SK-N-MC (cell line): ENCODE measurements at regions not wholly inside any gene's neighbourhood (a gene's known extent, or its start where the extent isn't known, plus 50 kb on each side); places are given as distances from the start of the nearest gene placed in this dataset.

Source experiments
- DNase-seq: peaks from one replicate; pipeline ENCODE4 v3.0.0-alpha.2; 2011; ENCODE audit warnings: low read depth, low spot score
- H3K27ac ChIP-seq: fragments of 200-600 bp; sonication (generic); 2 replicates; pipeline ENCODE4 v1.5.1; 2016; ENCODE audit warnings: mixed run types
- H3K36me3 ChIP-seq: fragments of 200-600 bp; sonication (generic); 2 replicates; pipeline ENCODE4 v1.6.1; 2017; ENCODE audit warnings: antibody characterized with exemption, low read length, mixed read lengths; ENCODE audit not compliant: insufficient read depth
- H3K4me3 ChIP-seq: fragments of 200-600 bp; sonication (generic); 2 replicates; pipeline ENCODE4 v1.5.1; 2016
- H3K9ac ChIP-seq: fragments of 200-600 bp; sonication (generic); 2 replicates; pipeline ENCODE4 v1.8.0; 2017; ENCODE audit warnings: mixed run types, mixed read lengths; ENCODE audit not compliant: insufficient read length
- H3K9me3 ChIP-seq: fragments of 200-600 bp; sonication (generic); 2 replicates; pipeline ENCODE4 v1.6.1; 2017; ENCODE audit warnings: low read depth, mild to moderate bottlenecking, antibody characterized with exemption, low read length, moderate library complexity, mixed read lengths
- EZH2 ChIP-seq: fragments of 200-600 bp; sonication (generic); IDR thresholded peaks from one replicate; pipeline ENCODE4 v1.6.1; 2017; ENCODE audit warnings: antibody characterized with exemption
- FOXP2 ChIP-seq: optimal IDR thresholded peaks from 2 replicates; pipeline ENCODE3; 2011; ENCODE audit warnings: mild to moderate bottlenecking, moderate library complexity; ENCODE audit not compliant: insufficient read depth; ENCODE audit errors: extremely low read length, control extremely low read depth
- POLR2AphosphoS5 ChIP-seq: IDR thresholded peaks from 2 replicates; pipeline ENCODE4 v1.6.1; 2012; ENCODE audit warnings: mild to moderate bottlenecking, low read depth, low read length, borderline replicate concordance

- H3K27ac ChIP-seq: no peak overlapping the region
- H3K36me3 ChIP-seq: no peaks in the 10 kb centered on the region
- no peak for DNase-seq
- TF ChIP-seq EZH2 (no peak), POLR2AphosphoS5 (no peak), FOXP2 (no peak)
- H3K9ac ChIP-seq: no peak overlapping the region
- no peak overlapping the region for H3K4me3 ChIP-seq
- H3K9me3 ChIP-seq: no peaks in the 10 kb centered on the region
These were observed 878.0 kb upstream of the GOT2 start for GRCh38 chr16:59612094-59612493.

GRCh38 chr16:59611556-59611955 lies 877.4 kb upstream of the GOT2 start:
- DNase-seq: no peak
- no peak overlapping the region for H3K4me3 ChIP-seq
- no peaks in the 10 kb centered on the region for H3K36me3 ChIP-seq
- H3K9ac ChIP-seq: no peak overlapping the region
- TF ChIP-seq FOXP2 (no peak), POLR2AphosphoS5 (no peak), EZH2 (no peak)
- H3K9me3 ChIP-seq: no peaks in the 10 kb centered on the region
- no peak overlapping the region for H3K27ac ChIP-seq

GRCh38 chr16:59605706-59606105 lies 871.6 kb upstream of the GOT2 start:
- Histone ChIP-seq H3K4me3 (no peak overlapping the region), H3K9me3 (no peaks in the 10 kb centered on the region), H3K36me3 (no peaks in the 10 kb centered on the region), H3K9ac (no peak overlapping the region), H3K27ac (no peak overlapping the region)
- no peak for DNase-seq
- TF ChIP-seq FOXP2: no peak
- TF ChIP-seq POLR2AphosphoS5: no peak
- TF ChIP-seq EZH2: no peak

GRCh38 chr16:59604354-59604753 lies 870.2 kb upstream of the GOT2 start:
- DNase-seq: no peak

GRCh38 chr16:59601452-59601851 lies 867.3 kb upstream of the GOT2 start:
- DNase-seq: no peak
- Histone ChIP-seq H3K36me3 (no peaks in the 10 kb centered on the region), H3K9ac (no peak overlapping the region), H3K9me3 (no peaks in the 10 kb centered on the region), H3K27ac (no peak overlapping the region), H3K4me3 (no peak overlapping the region)
- TF ChIP-seq EZH2: no peak
- TF ChIP-seq POLR2AphosphoS5: no peak
- TF ChIP-seq FOXP2: no peak

More at GRCh38 chr16:59604354-59604753, 870.2 kb upstream of the GOT2 start:
- H3K4me3 ChIP-seq: no peak overlapping the region
- no peaks in the 10 kb centered on the region for H3K36me3 ChIP-seq
- no peaks in the 10 kb centered on the region for H3K9me3 ChIP-seq
- TF ChIP-seq EZH2 (no peak), FOXP2 (no peak), POLR2AphosphoS5 (no peak)
- no peak overlapping the region for H3K27ac ChIP-seq
- H3K9ac ChIP-seq: no peak overlapping the region

- Histone ChIP-seq H3K4me3 (no peak overlapping the region), H3K9me3 (no peaks in the 10 kb centered on the region), H3K9ac (no peak overlapping the region), H3K36me3 (no peaks in the 10 kb centered on the region), H3K27ac (no peak overlapping the region)
- TF ChIP-seq EZH2 (no peak), POLR2AphosphoS5 (no peak), FOXP2 (no peak)
- no peak for DNase-seq
These were observed 863.2 kb upstream of the GOT2 start for GRCh38 chr16:59597269-59597668.

GRCh38 chr16:59596693-59597092 lies 862.6 kb upstream of the GOT2 start:
- Histone ChIP-seq H3K36me3 (no peaks in the 10 kb centered on the region), H3K9me3 (no peaks in the 10 kb centered on the region), H3K4me3 (no peak overlapping the region), H3K27ac (no peak overlapping the region), H3K9ac (no peak overlapping the region)
- DNase-seq: no peak
- TF ChIP-seq FOXP2 (no peak), POLR2AphosphoS5 (no peak), EZH2 (no peak)

GRCh38 chr16:59593194-59593661 lies 859.1 kb upstream of the GOT2 start:
- no peaks in the 10 kb centered on the region for H3K9me3 ChIP-seq
- no peak overlapping the region for H3K9ac ChIP-seq
- H3K36me3 ChIP-seq: no peaks in the 10 kb centered on the region
- TF ChIP-seq FOXP2 (no peak), EZH2 (no peak), POLR2AphosphoS5 (no peak)
- DNase-seq: no peak
- no peak overlapping the region for H3K27ac ChIP-seq
- H3K4me3 ChIP-seq: no peak overlapping the region

- DNase-seq: no peak
- no peak overlapping the region for H3K27ac ChIP-seq
- no peak overlapping the region for H3K9ac ChIP-seq
- no peak overlapping the region for H3K4me3 ChIP-seq
- TF ChIP-seq FOXP2 (no peak), EZH2 (no peak), POLR2AphosphoS5 (no peak)
- no peaks in the 10 kb centered on the region for H3K9me3 ChIP-seq
- H3K36me3 ChIP-seq: no peaks in the 10 kb centered on the region
These were observed 857.4 kb upstream of the GOT2 start for GRCh38 chr16:59591480-59591879.
